Activated CD4-positive, alpha-beta T cell treated with anti-CD3 and anti-CD28 coated beads, Interleukin-2, amount 50 U/mL, for 24 hours (primary cell): ENCODE measurements at regions not wholly inside any gene's neighbourhood (a gene's known extent, or its start where the extent isn't known, plus 50 kb on each side); places are given as distances from the start of the nearest gene placed in this dataset.

Experiments used
- DNase-seq, 2 donors: peaks; one replicate each; pipeline ENCODE4 v3.0.0-alpha.2; 2020; ENCODE audit warnings: low read depth in 1 of 2, low spot score in 1 of 2

DNA sequence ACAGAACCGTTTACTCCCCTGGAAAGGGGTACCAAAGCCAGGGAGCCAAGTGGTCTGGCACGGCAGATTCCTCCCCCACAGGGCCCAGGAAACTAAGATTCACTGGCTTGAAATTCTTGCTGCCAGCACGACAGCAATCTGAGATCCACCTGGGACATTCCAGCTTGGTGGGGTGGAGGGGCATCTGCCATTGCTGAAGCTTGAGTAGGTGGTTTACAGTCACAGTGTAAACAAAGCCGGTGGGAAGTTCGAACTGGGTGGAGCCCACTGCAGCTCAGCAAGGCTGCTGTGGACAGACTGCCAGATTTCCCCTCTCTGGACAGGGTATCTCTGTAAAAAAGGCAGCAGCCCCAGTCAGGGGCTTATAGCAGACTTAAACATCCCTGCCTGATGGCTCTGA, 901.7 kb upstream of the LRRTM1 start:
- DNase-seq, result no peak

- DNase-seq, result no peak
Observed at GRCh38 chr2:81196933-81197628, 892.5 kb upstream of the LRRTM1 start.

- DNase-seq, result no peak
Observed at GRCh38 chr2:81196383-81196851, 891.9 kb upstream of the LRRTM1 start.

DNA sequence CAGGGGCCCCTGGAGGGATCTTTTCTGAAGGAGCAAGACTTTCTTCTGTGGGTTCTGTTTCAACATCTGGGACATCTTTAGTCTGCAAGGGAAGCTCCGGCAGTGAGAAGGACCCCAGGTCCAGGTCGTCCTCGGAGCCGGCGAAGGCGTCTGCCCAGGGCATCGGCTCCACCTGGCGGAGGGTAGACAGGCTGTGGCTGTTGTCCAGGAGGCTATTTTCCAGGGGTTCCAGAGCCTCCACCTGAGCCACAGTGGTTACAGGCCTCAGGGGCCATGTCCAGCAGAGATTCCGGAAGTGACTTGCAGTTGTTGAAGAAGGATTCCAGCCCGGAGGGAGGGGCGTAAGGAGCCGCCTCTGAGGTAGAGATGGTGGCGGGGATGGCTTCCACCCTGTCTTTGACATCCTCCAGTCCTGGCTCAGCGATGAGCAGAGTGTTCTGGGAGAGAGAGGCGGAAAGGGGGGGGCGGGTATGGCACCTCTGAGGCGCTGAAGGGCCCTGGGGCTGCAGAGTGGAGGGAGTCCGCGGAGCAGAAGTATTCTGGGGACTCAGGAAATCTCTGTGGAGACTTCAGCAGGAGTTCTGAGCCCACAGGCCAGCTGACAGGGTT, 891.3 kb upstream of the LRRTM1 start:
- DNase-seq, result no peak

GRCh38 chr2:81195017-81195773, 890.6 kb upstream of the LRRTM1 start:
- DNase-seq, result no peak

DNA sequence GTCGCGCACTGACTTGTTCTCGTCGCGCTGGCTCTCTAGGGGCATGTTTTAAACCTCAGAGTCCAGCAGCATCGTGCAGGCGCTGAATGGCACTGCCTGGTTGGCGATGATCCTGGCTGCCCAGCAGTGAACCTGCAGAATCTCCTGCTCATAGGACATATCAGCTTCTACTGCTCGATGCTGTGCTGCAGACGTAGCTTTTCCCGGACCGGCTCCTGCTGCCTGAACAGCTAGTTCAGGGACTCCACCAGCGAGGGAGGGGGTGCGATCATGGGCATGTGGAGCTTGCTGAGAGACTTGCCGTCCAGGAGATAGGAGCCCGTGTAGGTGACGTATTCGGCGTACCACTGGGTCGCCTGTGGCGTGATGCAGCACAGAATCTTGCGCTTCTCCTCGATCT, 890.0 kb upstream of the LRRTM1 start:
- no peak for DNase-seq

- no peak for DNase-seq
Observed at GRCh38 chr2:81194176-81194575, 889.6 kb upstream of the LRRTM1 start.

DNA sequence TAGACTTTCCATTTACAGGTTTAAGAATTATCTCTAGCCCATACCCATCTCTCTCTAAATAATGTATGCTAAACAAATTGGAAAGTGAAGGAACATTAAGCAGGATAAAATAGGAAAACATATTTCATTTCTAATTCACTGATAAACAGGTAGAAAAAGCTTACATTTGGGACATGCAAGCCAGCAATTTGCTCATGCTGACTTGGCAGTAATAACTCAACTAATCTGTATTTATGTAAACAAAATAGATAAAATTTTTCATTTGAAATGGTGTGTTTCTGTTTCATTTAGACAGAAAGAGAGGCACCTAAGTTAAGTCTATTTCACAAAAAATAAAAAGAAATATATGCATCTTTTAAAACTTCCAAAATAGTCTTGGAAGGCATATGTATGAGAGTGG, 877.3 kb upstream of the LRRTM1 start:
- DNase-seq, result no peak

DNA sequence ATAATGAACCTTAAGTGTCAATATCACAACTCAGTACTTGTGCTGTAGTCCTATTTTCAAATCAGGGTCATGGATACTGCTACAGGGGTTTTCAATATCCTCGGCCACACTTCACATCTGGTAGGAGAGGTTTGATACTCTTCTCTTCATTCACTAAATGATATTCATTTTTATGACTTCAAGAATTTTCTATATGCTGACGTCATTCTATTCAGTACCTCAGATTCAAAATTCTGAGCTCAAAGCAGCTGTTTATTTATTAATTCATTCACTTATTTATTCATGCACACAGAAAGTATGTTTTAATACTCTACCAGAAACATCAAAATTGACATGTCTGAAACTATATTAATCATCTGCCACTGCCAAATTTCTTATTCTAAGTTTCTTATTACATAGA, 866.9 kb upstream of the LRRTM1 start:
- DNase-seq, result no peak

GRCh38 chr2:81163583-81163982, 859.0 kb upstream of the LRRTM1 start:
- no peak for DNase-seq

GRCh38 chr2:81158505-81158904, 854.0 kb upstream of the LRRTM1 start:
- DNase-seq, result no peak

- no peak for DNase-seq
Observed at GRCh38 chr2:81148323-81148722, 843.8 kb upstream of the LRRTM1 start.

DNA sequence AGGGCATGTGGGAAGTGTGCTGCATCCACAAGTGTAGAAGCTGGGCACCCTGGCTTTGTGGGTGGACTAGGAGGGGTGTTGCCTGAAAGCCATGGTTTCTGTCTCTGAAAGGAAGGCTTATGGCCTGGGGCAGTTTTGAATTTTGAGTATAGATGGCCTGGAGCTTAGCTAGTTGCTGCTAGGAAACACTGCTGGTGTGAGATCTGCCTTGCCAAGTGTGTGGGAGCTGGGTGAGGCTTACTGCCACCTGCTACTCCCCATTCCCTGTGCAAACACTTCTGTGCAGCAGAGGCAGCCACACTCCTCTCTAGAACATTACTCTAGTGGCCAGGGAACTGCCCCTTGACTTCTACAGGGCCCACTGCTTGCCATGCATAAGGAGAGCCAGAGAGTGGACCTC, 831.7 kb upstream of the LRRTM1 start:
- DNase-seq, result no peak

- DNase-seq, result no peak
Observed at GRCh38 chr2:81097361-81097760, 792.8 kb upstream of the LRRTM1 start.

DNA sequence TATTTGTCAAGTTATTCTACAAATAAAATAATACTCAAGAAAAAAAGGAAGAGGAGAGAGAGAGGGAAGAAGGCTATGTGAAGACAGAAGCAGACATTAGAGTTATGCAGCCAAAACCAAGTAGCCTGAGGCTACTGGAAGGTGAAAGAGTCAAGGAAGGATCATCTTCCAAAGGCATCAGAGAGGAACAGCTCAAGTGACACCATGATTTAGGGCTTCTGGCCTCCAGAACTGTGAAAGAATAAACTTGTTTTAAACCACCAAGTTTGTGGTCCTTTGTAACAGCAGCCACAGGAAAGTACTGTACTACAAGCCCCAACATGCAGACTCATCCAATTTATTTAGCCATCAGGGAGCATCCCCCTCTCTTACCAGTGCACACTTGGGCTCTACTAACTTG, 788.5 kb upstream of the LRRTM1 start:
- DNase-seq, result no peak

DNA sequence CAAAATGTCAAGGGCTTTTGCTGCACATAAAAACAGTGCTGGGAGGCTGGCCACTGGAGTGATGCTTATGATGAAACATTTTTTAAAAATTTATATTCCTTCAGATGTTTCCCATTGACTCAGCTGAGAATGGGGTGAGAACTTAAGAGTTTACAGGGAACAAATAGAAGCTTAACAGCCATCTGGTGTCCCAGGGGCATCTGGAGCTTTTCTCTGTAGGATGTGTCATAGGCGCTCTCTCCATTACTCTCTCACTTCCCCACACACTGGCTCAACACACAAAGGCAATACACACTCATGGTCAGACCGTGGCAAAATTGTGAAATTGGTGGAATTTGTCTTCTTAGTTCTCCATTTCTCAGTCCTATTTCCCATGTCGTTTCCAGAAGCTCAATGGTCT, 783.1 kb upstream of the LRRTM1 start:
- DNase-seq, result no peak

DNA sequence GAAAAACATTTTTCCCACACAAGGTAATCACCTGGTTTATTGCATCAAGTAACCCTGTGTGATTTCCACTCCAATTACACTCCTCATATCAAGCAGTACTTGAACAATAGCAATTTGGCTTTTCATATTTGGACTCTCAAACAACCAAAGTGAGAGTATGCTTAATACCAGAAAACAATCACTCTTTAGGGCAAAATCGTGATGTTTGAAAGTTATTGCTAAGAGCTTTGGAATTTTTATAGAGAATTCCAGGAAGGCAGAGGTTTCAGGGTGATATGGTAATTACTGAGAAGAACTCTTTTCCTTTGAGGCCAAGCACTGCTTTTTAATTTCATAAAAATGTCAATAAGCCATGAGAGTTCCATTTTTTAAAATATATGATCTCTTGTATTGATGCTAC, 779.5 kb upstream of the LRRTM1 start:
- DNase-seq, result no peak

DNA sequence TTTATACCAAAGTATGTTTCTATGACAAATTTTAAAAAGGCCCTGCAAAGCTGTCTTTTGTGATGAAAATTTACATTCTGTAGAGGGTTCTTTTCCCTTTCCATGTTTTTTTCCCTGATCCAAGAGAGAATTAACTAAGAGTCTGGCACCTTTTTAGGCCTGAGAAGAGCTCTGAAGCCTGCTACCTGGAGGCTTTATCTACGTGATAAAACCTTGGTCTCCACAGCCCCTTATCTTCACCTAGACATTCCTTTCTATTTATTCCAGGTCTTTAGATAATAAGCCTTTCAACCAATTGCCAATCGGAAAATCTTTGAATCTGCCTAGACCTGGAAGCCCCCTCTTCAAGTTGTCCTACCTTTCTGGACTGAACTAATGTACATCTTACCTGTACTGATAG, 774.1 kb upstream of the LRRTM1 start:
- no peak for DNase-seq

DNA sequence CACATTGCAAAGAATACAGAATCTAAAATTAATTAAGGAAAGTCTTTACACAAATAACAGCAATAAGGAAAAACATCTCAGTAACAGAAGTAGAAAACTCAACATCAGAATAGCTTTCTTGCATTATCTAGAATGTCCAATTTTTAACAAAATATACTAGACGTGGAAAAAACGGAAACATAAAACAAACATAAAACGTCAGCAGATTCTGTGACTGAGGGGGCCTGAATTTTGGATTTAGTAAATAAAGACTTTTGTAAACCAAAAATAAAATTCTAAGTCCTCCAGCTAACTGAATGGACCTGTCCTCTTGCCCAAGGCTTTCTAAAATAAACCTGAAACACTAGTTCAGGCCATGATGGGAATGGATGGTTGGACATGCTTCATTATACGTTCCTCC, 773.5 kb upstream of the LRRTM1 start:
- DNase-seq, result no peak

GRCh38 chr2:81077396-81077795, 772.8 kb upstream of the LRRTM1 start:
- no peak for DNase-seq

DNA sequence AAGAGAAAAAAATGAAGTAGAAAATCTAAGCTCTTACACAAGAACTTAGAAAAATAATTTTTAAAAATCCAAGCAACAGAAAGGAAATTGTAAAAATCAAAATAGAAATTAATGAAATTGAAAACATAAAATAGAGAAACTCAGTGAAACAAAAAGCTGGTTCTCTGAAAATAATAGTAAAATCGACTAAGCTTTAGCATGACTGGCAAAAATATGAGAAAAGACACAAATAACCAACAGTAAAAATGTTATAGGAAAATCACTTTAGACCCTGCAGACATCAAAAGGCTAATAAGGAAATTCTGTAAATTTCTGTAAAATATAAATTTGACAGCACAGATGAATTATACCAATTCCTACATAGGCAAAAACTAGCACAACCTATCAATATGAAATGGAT, 768.9 kb upstream of the LRRTM1 start:
- no peak for DNase-seq

- DNase-seq, result no peak
Observed at GRCh38 chr2:81068144-81068543, 763.6 kb upstream of the LRRTM1 start.
